LHCN-M2 (cell line): ENCODE measurements at regions not wholly inside any gene's neighbourhood (a gene's known extent, or its start where the extent isn't known, plus 50 kb on each side); places are given as distances from the start of the nearest gene placed in this dataset.

ENCODE experiments used
- DNase-seq: peaks from one replicate; pipeline ENCODE4 v3.0.0-alpha.2; 2012; ENCODE audit warnings: low read depth

GRCh38 chr6:142500250-142500786 is 198.5 kb downstream of the ADGRG6 start:
- peak; percentile 52 for DNase-seq

- no peak for DNase-seq
These were observed 200.0 kb downstream of the ADGRG6 start for GRCh38 chr6:142501795-142502194.

DNA sequence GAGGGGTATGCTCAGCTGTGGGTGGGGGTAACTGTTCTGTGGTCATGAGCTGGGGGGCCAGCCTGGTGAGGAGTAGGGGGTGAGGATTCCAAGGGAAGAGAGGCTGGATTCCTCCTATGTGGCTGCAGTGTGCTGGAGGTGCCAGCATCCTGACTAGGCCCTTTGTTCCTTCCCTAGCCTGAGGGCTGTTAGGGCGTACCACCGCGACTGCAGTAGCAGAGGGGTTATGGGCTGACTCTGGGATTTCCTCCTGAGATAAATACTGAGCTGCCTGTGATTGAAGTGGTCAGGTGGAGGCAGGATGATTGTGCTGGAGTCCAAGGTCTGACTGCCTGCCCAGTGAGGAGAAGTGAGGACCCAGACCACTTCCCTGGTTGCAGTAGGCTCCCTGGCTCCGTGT is 205.3 kb downstream of the ADGRG6 start:
- DNase-seq = no peak

DNA sequence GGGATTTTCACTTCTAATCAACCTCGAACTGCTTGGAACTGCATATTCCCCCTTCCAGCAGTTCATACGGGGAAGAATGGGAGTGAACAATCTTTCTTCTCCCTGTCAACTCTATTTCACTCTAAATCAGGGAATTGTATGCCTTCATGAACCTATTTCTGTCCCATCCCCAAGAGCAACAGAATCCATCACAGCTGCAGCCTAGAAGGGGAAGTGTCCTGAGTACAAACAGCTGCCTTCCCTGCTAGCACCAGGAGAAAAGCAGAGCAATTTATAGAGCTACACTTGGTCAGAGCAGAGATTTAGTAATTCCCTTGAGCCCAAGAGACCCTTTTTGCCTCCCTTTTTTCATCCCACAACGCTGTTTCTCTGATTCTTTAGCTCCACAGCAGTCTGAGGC is 208.4 kb downstream of the ADGRG6 start:
- peak; percentile 19 for DNase-seq

DNA sequence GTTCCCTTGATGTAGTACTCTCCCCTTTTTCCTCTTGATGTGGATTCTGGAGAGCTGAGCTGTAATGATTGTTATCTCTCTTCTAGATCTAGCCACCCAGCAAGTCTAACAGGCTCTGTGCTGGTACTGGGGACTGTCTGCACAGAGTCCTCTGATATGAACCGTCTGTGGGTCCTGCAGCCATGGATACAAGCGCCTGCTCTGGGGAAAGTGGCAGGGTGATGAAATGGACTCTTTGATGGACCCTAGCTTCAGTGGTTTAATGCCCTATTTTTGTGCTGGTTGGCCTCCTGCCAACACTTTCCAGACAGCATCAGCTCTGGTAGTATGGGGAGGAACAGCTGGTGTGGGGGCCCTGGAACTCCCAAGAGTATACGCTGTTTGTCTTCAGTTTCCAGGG is 216.3 kb downstream of the ADGRG6 start:
- DNase-seq = peak; percentile 61

DNA sequence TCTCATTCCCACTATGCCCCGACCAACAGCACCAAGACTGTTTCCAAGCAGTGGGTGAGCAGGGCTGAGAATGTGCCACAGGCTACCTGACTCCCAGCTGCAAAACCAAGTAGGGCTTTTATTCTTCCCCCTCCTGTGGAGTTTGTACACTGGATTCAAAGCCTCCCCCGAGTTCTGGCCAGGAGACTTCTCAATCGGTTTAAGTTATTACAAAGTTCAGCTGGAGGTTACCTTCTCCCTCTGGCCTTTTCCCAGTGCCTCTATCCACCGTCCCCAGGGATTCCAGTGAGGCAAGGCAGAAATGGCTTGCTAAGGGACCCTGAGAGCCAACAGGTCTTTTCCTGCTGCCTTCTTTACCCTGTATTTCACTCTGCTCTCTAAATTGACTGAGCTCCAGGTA is 217.0 kb downstream of the ADGRG6 start:
- DNase-seq = no peak

DNA sequence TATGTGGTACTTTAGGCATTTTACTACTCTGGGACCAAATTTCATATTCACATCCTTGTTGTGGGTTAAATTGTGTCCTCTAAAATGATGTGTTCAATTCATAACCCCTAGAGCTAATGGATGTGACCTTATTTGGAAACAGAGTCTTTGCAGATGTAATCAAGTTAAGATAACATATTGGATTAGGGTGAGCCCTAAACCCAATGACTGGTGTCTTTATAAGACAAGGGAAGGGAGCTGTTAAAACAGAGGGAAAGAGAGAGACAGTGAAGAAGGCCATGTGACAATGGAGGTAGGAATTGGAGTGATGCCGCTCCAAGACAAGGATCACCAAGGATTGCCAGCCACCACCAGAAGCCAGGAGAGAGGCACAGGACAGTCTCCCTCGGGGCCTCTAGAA is 220.0 kb downstream of the ADGRG6 start:
- DNase-seq = no peak

DNA sequence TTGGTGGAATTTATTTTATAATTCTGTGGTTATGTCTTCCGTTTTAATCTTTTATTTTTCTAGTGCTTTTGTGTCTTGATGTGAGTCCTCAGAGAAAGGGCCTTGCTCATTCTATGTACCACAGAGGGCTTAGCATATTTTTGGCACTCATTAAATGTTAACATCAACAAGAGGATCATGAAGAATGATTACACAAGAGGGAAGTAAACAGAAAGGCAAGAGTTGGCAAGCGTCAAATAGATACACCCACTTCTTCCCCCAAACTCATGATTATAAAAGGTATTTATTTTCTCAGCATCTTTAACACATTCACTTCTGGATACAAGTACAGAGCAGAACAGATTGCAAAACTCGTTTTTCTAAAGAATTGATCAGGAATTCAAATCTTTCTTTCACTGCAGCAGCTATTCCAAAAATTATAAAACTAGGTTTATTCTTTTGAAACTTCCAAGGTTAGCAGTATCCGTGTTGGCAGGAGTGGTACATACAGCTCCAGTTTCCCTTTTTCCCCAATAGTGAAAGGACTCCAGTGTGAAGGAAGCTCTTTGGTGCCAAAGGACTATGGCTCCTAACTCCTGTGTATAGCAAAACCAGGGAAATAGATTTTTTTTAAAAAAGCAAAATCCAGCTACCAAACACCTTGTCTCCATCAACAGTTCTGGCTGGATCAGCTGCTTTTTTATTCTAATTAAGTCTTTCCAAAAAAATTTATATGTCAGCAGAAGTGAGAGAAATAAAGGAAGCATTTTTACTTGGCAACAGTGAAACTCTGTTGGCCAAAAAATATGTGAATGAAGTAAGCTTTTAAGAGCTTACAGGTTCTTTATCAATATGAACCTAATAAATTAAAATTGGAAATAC is 221.9 kb downstream of the ADGRG6 start:
- DNase-seq = no peak

- DNase-seq = no peak
These were observed 228.8 kb downstream of the ADGRG6 start for GRCh38 chr6:142530566-142530965.

GRCh38 chr6:142531727-142532126 is 229.9 kb downstream of the ADGRG6 start:
- no peak for DNase-seq

- DNase-seq = no peak
These were observed 232.3 kb downstream of the ADGRG6 start for GRCh38 chr6:142534076-142534475.

DNA sequence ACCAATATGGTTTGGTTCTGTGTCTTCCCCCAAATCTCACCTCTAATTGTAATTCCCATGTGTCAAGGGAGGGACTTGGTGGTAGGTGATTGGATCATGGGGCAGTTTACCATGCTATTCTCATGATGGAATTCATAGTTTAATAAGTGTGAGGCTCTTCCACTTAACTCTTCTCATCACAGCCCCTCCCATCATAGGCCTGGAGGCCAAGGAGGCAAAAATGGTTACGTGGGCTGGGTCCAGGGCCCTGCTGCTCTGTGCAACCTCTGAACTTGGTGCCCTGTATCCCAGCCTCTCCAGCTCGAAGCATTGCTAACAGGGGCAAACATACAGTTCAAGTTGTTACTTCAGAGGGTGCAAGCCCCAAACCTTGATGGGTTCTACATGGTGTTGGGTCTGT is 232.7 kb downstream of the ADGRG6 start:
- no peak for DNase-seq

DNA sequence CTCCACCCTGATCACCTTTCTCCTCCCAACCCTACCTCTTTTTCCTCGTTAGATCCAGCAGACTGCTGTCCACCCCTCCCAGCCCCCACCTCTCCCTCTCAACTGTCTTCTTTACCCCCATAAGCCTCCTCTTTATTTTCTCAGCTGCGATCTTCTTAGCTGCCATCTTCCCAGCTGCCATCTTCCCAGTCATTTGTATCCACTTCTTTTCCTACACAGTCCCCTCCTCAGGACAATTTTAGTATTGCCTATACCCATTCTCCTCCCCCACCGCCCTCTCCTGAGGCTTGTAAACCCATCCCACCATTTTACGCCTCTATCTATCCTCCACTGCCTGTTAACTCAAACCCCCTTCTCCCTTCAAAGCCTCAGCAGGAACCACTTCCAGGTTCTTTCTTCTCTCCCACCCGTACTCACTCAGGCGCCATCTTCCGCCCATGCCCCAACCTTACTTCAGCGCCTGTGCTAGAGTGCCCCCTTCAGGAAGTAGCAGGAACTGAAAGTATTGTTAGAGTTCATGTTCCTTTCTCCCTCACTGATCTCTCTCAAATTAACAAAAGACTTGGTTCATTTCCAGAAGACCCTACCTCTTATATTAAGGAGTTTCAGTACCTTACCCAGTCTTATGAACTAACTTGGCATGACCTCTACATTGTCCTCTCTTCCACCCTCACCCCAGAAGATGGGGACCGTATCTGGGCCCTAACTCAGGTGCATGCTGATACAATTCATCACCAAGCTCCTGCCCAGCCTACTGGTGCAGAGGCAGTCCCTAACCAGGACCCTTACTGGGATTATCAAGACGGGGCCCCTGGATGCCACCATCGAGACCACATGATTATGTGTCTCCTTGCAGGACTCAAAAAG is 236.0 kb downstream of the ADGRG6 start:
- peak; percentile 57 for DNase-seq

GRCh38 chr6:142542704-142543233 is 241.0 kb downstream of the ADGRG6 start:
- DNase-seq = peak; percentile 26

DNA sequence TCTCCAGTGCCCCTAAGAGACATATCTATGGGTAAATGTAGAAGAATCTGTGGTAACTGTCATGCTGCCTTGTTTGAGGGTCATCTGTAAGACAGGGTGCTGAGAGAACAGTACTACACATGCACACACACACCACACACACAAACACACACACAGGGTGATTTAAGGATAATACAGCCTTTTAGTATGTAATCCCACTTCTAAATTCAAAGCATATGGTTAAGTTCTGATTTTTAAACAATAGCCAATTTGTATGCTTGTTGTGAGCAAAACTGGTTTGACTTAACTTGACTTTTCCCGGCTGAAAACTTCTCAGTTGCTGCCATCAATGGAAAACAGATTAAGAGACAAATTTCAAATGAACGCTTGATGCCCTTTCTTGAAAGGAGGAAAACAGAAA is 241.8 kb downstream of the ADGRG6 start:
- no peak for DNase-seq

DNA sequence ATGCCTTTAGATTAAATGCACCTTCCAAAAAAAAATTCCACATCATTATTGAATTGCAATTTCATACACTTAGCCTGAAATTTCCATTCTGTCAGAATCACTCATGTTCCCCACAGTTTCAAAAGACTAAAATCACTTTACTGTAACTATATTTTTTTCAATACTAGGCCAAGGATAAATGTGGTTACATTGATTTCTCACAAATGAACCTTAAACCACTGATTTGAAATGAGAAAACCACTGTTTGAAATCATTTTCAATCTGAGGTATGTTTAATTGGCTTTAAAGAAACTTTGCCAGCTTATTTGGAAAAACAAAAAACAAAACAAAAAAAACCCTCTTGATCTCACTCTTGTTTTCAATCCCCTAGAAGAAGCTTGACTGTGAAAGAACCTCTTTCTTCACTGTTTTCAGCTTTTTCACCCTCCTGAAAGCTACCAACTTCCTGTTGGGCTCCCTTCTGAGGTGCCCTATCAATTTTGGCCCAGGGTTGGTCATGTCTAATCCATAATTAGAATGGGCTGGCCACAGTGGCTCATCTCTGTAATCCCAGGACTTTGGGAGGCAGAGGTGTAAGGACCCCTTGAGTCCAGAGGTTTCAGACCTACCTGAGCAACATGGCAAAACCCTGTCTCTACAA is 242.5 kb downstream of the ADGRG6 start:
- DNase-seq = no peak

- DNase-seq = no peak
These were observed 243.3 kb downstream of the ADGRG6 start for GRCh38 chr6:142545147-142545546.

GRCh38 chr6:142548566-142548965 is 246.8 kb downstream of the ADGRG6 start:
- DNase-seq = no peak

DNA sequence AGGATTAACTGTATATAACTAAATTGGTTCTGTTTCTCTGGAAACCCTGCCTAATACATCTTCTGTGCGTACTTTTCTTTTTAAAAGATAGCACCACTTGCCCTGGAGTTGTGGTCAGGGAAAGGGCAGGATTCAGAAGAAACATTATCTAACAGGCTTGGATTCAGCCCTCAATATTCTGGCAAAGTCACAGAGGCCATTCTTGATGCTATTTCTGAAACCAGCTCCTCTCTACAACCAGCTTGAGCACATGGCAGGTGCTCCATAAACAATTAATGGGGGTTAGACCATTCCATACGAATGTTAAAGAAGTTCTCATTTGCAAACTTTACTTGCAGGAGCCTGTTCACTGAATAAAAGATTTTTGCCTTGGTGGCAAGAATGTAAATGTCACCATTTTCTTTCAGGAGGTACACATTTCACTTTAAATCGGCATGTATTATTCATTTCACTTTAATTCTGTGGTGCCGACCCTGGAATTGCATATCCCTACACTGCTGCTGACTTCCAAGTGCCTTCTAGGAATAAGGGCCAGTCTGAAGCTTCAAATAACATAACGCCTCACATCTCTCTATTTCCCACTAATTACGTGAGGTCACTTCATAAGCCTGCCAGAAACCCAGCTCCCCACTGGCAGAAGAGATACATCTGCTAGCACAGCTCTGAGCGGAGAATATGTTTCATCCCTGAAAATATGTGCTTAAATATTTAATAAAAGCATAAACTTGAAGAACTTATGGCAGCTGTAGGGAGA is 248.7 kb downstream of the ADGRG6 start:
- DNase-seq = no peak

GRCh38 chr6:142551274-142551811 is 249.5 kb downstream of the ADGRG6 start:
- peak; percentile 82 for DNase-seq

- DNase-seq = no peak
These were observed 257.0 kb downstream of the ADGRG6 start for GRCh38 chr6:142558786-142559185.
